Stimulated activated CD4-positive, alpha-beta T cell treated with anti-CD3 and anti-CD28 coated beads, Interleukin-2, amount 100 ng/mL, for 24 hours (primary cell): ENCODE measurements at regions not wholly inside any gene's neighbourhood (a gene's known extent, or its start where the extent isn't known, plus 50 kb on each side); places are given as distances from the start of the nearest gene placed in this dataset.
"Not testable (repeated sequence)": the region's sequence is repeated elsewhere in the genome, so short reads cannot be mapped to it uniquely, and the experiment has no call there.

Experiments used
- DNase-seq, 2 donors: peaks; one replicate each; pipeline ENCODE4 v3.0.0-alpha.2; 2020

DNA sequence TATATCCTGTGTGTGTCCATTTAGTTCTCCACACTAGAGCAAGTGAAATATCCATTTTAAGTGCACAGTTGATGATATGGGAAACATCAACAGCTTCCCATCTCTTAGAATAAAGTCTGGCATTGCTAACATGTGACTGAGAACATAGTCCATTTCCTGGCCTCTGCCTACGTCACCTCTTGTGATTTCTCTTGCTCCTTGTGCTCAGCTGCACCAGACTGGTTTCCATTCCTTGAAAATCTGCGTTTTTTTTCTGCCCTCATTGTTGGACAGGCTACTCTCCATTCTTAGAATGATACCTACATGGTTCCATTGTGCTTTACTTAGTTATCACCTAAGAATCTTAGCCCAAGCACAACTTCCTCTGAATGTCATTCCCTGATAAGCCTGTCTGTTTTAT is 851.2 kb upstream of the ID2 start:
- no peak for DNase-seq

DNA sequence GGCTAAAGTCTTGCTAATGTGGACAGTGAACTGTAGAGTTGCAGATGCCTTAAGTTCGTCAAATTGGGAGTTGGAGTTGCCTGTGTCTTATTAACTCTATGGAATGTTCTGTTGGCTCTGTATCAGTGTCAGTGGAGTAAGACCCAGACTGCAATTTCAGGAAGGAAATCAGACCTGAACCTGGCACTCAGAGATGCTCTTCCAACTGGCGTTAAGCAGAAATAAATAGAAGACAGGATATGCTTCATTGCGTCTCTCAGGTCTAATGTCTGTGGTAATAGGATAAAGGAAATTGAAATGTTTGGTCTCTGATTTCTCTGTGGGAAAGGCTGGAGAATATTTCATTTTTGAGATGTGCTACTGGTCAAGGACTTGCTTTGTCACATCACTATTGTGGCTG is 846.7 kb upstream of the ID2 start:
- DNase-seq, result no peak

DNA sequence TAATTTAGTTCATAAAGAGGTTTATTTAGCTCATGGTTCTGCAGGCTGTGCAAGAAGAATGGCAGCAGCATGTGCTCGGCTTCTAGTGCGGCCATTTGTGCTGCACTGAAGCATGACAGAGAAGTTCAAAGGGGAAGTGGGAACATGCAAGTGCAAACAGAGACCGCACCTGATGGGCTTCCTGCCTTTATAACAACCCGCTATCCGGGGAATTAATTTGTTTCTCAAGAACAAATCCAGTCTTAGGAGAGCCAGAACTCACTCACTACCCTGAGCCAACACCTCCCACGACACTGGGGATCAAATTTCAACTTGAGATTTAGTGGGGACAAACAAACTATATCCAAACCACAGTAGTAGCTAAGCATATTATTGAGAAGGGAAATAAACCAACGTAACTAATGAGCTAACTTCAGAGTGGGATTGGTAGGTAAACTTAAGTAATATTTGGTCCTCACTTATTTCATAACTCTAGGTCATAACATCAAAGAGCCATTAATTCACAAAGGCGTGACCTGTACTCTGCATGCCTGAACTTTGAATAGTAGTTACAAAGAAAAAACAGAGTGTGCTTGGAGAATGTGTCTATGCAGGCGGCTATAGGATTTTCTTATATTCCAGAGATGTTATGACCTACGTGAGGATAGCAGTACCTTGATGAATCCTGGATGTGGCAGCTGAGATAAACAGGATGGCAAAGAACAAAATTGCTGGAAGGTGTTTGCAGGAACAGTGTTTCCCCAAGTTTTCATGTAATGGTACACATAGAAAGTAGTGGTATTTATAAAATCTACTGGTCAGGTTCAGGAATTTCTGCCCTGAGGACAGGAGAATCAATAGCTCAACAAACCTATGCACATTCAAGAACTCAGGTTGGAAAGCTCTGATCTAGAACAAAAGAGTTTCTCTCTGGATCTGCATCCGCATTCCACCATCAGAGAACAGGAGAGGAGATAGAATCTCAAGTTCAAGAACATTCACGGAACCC is 845.9 kb upstream of the ID2 start:
- no peak for DNase-seq

DNA sequence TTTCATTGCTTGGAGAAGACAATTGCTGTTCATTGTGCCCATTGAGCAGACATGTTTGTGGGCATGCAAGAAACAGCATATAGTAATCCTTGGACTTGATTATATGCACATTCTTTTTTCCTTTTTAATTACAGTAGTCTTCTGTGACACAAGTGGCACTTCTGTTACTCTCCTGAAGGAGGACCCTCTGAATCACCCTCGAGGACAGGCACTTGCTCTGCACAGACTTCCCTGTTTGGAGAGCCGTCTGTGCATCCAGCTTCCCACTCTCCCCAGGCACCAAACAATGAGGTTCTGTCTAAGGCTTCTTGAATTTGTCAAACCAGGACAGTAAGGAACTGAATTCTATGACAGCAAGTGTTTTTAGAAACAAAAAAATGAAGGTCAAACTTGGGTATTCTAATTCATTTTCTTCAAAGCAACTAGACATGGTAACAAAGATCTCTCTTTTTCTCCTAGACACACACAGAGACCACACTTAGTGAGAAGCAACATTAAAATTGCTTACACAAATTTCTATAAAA is 844.6 kb upstream of the ID2 start:
- DNase-seq, result no peak

DNA sequence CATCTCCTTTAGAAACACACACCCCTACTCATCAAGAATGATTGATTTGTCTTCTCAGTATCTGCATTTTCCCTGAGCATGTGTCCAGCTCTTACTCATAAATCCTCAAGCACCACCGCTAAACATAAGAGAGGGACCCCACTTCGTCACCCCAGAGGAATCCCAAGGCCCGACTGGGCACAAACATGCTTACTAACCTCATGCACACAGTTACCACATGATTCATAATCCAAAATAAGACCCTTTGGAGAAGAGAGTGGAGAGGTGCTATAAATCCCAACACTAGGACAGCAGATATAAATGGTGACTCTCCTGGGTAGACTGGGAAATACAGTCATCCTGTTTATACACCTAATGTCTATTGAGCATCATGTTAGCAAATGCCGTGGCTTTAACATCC is 843.2 kb upstream of the ID2 start:
- no peak for DNase-seq

DNA sequence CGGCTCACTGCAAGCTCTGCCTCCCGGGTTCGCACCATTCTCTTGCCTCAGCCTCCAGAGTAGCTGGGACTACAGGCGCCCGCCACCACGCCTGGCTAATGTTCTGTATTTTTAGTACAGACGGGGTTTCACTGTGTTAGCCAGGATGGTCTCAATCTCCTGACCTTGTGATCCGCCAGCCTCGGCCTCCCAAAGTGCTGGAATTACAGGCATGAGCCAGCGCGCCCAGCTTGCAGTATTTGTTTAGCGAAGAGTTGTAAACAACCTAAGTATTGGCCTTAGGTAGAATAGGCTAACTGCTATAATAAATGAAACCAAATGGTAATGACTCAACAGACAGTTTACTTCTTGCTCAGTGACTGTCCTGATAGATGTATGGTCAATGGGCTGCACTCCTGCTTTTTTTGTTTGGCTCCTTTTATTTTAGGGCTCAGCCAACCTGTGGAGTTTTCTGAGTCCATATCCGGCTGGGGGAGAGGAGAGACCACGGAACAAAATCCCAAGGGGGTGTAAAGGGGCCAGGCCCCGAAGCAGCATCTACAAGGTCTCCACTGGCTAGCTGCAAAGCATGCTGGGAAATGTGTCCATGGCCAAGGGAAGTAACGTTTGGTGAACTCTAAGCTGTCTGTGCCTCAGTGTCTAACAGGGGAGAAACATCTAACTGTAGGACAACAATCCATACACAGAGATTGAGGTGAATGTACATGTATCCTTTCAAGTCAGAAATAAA is 841.0 kb upstream of the ID2 start:
- DNase-seq, result no peak

DNA sequence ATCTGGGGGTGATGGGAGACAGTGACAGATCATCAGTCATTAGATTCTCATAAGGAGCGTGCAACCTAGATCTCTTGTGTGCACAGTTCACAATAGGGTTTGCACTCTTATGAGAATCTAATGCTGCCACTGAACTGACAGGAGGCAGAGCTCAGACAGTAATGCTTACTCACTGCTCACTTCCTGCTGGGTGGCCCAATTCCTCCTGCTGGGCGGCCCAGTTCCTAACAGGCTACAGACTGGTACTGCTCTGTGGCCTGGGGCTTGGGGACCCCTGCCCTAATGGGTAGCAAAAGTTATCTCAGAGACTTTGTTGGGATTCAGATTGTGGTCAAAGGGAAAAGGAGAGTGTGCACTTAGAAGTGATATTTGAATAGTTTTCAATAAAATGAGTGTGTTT is 840.1 kb upstream of the ID2 start:
- DNase-seq, result no peak

DNA sequence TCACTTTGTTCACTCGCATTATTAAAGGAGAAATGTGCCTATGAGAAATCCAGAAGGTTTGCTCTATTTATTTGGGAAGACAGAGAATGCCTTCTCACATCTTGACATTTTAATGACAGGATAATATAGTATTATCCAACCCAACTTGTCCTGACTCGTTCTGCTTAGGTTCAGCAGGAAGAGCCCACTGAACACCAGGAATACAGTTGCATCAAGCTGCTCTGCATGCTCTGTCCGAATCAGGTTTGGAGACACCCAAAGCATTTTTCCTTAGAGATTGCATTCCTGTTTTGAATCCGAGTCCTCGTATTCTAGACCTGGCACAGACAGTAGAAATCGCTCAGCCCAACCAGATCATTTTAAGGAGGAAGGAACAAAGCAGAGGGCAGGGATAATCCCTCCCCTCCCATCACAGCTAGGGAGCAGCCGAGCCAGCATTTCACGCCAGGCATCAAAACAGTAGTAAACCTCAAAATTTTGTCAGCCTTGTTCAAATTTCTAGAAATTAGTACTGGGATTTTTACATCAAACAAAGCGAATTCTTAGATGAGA is 837.4 kb upstream of the ID2 start:
- DNase-seq, result no peak

DNA sequence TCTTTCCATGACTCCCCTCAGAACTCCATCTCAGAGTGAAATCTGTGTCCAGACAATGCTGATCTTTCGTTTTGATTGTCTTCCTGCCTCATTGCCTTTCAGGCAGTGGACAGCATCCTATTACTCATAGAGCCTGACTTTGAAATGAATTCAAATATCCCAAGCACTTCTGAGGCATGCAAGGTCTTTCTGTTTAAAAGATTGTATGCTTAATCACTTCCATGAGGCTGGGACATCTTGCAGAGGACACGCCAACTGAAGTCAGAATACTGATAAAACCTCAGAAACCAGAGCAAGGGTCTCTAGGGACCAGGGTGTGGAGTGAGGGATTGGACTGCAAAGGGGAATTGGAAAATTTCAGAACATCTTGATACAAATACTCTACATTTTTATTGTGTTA is 836.5 kb upstream of the ID2 start:
- DNase-seq, result no peak

DNA sequence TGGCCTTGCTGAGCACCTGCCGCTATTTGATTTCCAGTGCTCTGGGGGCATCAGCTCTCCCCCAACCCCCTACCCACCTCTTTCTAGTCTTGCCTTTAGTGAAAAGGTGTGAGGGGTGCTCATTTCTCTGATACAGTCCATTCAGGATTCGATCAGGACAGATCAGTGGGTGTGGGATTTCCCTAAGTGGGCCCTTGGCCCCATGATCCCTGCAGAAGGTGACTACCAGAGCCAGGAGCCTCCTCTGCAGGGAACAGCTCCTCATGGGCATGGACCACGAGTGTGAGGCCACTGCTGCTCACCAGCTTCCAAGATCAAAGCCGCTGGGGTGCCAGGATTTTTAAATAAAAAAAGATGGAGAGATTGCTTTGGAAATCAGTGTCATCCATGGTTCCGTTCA is 835.2 kb upstream of the ID2 start:
- DNase-seq, result no peak

DNA sequence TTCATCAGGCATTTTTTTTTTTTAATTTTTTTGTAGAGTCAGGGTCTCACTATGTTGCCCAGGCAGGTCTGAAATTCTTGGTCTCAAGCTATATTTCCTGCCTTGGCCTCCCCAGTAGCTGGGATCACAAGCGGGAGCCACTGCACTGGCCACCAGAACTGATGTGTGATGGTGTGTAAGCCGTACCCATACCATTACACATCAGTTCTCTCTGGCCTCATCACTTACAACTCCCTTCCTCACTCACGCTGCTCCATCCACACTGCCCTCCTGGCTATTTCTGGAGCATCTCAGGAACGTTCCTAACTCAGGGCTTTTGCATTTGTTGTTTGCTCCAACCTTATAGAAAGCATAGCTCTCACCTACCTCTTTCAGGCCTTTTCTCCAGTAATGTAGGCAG is 834.5 kb upstream of the ID2 start:
- DNase-seq, result no peak

DNA sequence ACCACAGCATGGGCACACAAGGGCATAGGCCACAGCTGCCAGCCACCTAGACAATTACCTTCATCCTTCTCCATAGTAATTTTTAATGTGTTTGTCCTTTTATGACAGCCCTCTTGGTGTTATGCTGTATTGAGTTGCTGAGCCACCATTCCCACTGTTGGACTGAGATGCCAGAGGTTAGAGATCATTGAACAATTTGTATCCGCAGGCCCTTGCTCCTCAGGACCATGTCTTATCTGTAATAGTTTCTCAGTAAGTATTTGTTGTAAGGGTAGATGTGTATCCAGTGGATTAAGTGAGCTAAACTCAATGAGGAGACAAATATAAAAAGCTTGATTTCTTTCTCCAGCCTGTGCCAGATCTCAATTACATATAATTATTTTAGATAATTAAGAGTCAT is 832.8 kb upstream of the ID2 start:
- DNase-seq, result no peak

DNA sequence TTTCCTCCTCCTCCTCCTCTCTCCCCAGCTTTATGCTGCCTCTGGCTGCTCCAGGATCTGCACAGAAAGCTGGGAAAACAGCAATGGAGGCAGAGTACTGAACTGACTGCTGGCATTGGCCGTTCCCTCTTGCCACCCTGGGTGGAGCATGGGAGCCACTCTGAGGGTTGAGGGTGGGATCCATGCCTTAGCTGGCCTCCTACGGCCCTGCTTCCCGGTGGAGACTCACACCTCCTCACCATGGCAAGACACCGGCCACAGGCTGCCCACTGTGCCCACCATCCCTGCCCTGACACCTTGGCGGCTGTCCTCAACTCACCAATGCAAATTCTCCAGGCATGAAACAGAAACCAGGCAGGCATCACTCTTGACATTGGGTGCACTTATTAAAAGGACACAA is 832.3 kb upstream of the ID2 start:
- DNase-seq, result no peak

DNA sequence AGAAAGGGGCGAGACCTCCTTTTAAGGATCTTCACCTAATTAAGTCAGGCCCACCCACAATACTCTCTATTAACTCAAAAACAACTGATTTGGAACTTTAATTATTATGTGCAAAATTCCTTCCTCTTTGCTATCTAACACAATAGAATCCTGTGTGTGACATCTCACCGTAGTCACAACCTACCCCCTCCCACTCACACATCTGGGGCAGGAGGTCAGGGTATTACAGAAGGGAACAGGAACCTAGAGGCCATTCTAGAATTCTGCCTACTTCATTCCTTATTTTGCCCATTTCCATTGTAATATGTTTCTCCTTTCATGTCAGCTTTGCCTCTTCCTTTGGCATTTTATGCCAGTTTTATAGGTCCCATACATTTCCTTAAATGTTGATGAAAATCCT is 829.3 kb upstream of the ID2 start:
- DNase-seq, result no peak

DNA sequence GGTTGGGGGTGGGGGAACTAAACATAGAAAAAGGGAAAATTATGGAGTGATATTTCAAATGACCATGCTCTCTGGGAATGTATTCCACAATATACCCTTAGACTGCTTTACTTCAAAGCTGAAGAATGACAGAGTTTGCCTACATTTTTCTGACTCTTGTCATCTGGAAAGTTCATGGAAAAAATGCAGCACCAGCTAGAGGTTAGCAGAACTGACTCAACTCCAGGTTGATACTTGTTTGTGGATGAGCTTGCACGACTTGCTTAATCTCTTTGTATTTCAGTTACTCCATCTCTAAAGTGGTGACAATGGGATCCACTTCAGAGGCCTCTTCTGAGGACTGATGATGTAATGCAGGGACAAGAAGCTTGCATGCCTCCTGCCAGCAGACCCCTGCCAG is 824.0 kb upstream of the ID2 start:
- no peak for DNase-seq

DNA sequence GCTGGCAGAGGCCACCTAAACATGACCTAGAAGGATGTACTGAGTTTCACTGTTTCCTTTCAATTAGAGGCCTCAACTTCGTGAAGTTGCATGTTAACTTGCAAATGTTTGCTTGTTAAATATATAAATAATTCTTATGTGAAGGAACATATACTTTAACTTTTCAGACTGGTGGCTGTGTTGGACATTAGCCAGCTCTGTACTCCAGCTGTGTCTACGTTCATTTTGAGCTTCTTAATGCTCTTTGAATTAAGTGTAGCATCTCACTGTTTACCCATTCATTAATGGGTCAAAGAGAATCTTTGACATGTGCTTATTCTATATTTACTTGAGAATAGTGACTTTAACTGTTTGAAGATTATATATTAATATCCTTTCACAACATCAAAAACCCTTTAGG is 823.2 kb upstream of the ID2 start:
- DNase-seq, result no peak

DNA sequence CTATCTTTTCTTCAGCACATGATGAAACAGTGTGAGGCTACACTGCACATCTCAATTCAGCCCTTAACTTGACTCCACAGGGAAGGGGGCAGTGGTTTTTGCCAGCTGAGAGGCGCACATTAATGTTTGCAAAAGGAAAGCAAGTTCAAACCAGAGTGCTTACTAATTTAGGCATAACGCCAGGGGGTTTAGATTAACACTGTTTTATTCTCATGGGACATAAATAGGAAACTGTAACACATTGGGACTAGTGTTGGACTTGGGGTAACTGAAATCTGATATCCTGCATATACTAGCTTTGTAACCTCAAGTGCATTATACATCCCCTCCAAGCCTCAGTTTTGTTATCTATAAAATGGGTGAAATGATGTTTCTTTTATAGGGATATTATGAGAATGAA is 821.2 kb upstream of the ID2 start:
- DNase-seq, result no peak

DNA sequence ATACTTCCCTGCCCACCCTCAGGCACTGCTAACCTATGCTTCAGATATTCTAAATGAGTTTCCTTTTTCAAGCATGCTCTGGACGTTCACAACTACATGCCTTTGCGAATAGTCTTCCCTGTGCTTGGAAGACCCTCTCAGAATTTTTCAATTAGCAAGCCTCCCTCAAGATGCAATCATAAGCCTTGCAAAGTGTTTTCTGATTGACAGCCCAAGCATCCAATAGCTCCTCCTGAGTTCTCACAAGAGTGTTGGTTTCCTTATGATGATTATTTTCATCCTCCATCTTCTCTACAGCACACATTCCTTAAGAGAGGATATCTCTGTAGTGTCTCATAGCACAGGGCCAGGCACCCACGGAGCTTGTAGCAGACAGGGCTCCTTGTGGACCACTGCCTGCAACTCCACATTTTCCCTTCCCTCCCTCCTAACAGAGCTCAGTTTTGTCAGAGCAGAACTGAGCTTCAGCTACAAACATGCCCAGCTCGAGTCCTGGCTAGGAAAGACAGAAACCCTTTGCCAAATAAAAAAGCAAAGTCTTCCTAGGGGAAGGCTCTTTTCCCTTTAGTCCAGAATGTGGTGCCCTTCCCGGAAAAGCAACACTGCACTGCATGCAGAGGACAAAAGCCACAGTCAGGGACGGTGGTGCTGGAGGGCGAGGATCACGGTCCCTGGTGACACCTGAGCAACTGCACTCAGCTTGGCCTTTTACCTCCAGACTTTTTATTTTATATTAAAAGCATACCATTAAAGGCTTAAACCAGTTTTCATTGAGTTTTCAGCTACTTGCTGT is 819.8 kb upstream of the ID2 start:
- DNase-seq, result no peak

DNA sequence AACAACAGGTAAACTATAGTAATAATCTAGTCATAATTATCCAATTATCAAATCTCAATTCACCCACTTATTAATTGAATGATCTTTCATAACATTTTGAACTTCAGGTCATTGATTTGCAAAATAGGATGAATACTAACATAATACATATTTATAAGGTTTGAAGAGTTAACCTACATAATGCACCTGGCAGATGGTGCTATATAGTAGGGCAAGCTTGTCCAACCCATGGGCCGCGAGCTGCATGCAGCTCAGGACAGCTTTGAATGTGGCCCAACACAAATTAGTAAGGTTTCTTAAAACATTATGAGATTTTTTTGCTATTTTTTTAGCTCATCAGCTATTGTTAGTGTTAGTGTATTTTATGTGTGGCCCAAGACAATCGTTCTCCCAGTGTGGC is 815.8 kb upstream of the ID2 start:
- DNase-seq, result no peak

DNA sequence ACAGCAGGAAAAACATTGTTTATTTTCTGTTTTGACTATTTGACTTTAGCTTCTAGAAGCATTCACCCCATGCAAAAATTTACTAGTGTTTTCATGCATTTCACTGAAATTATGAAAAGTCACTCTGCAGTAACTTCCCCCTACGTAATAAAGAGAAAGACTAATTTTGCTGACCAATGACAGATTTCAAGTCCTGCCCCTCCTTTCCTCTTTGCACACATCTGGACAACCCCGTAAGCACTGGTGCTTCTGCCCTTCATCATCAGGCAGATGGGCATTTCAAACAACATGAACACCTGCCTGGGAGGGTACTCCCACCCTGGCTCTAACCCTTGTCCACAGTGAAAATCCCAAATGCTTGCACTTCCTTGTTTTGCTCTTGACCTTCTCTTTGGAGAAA is 815.0 kb upstream of the ID2 start:
- no peak for DNase-seq

DNA sequence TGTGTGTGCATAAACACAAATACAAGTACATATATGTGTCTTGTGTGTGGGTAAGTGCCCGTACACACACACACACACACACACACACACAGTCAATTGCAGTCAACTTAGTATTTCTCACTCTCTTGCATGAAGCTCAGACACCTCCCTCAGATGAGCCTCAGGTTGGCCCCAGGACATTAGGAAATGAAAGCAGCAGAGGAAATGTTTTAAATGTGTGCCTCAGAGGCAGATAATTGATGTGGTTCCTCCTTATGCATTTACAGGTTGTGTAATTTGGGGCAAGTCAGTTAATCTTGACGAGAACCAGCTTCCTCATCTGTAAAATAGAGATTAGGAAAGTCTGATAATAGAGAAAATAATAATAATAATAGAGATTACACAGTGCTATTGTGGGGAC is 814.0 kb upstream of the ID2 start:
- no peak for DNase-seq

DNA sequence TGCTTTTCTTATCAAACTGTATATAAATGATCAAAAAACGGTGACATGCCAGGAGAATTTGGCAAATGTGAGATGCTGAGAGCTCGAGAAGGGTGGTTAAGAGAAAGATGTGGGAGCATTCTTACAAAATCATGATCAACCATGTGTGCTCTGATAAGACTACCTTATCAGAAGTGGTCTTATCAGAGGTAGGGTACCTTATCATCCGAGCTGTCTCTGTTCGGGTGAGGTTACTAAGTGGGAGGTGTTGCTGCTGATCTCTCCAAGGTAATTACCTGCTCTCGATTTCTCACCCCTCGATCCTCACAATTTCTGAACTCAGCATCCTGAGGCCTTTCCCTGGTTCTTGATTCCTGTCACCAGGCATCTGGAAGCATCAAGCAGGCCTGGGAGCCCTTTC is 813.0 kb upstream of the ID2 start:
- no peak for DNase-seq

DNA sequence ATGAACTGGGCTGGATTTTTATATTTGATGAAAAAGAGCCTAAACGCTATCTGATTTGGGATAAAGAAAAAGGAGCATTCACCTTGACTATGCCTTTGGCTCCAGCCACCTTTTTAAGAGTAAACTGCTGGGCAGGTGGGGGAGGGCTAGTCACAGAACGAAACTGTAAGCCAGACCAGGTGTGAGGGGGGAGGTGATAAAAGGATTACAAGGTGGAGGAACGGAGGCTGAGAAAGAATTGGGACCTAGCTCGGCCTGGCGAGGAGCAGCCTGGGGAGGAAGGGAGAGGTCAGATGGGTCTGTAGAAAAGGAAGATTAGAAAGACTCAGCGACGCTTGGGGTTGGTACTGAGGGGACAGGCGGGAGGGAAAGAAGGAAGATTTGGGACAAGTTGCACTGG is 805.4 kb upstream of the ID2 start:
- not testable (repeated sequence) for DNase-seq
